ENCODE measurements at regions not wholly inside any gene's neighbourhood (a gene's known extent, or its start where the extent isn't known, plus 50 kb on each side); places are given as distances from the start of the nearest gene placed in this dataset.

- no peaks in the 10 kb centered on the region for H3K9me3 ChIP-seq (replicated peaks; ENCODE audit: control insufficient read depth, insufficient read depth, low read length)
- intact Hi-C loops (cut with micrococcal nuclease; ENCODE audit: unreplicated experiment): no loop called here
- DNase-seq (ENCODE audit: low read depth, low spot score): no peak
- H3K4me3 ChIP-seq: no peak overlapping the region
- no peaks in the 10 kb centered on the region for H3K4me1 ChIP-seq (ENCODE audit: control insufficient read depth, insufficient read depth, low read length)
- H3K4me2 ChIP-seq (ENCODE audit: control insufficient read depth, insufficient read depth): no peak overlapping the region
- no peak for FAIRE-seq
- H3K27me3 ChIP-seq (replicated peaks in 1 of 2; ENCODE audit: control insufficient read depth in 2 of 2, insufficient read depth in 2 of 2, low read length in 1 of 2): no peaks in the 10 kb centered on the region
- H4K20me1 ChIP-seq (ENCODE audit: control insufficient read depth, insufficient read depth): no peaks in the 10 kb centered on the region
- POLR2A ChIA-PET: no interaction called here
- no peak overlapping the region for H3K27ac ChIP-seq (ENCODE audit: control insufficient read depth, insufficient read depth)
- no peaks in the 10 kb centered on the region for H3K36me3 ChIP-seq (ENCODE audit: control insufficient read depth in 2 of 2, insufficient read depth in 2 of 2, low read length in 1 of 2)
- in situ Hi-C loops (cut with MboI): no loop called here
- no TSS peak for BruUV-seq (replicated peaks)
- TF ChIP-seq CUX1 (IDR thresholded peaks at IDR 0.05; ENCODE audit: insufficient replicate concordance, low read depth, low read length) (no peak), EED (IDR thresholded peaks at IDR 0.05; ENCODE audit: low read depth) (no peak), ATF2 (IDR thresholded peaks at IDR 0.05; ENCODE audit: low read length) (no peak)
- H2AFZ ChIP-seq (ENCODE audit: control insufficient read depth, low read depth, low read length): no peak overlapping the region
- WGBS (ENCODE audit: insufficient coverage, insufficient replicate concordance, low lambda C conversion rate, missing lambda C conversion rate): 63% methylated on average over 3 of the region's 3 CpGs
- CTCF ChIA-PET: interaction anchor here (0.5 kb wide), 1 partner anchor 842 kb away, joined by 3 read pairs; no protein-coding TSS in a partner anchor
- no peak overlapping the region for H3K9ac ChIP-seq (ENCODE audit: control insufficient read depth, insufficient read depth, low read length)
- SMC1A ChIA-PET (ENCODE audit: uncharacterized antibody, unreplicated experiment): no interaction called here
- RAD21 ChIA-PET (ENCODE audit: unreplicated experiment): interaction anchor here (0.6 kb wide), 1 partner anchor 425 kb away, joined by 3 read pairs; no protein-coding TSS in a partner anchor
- H3K79me2 ChIP-seq (ENCODE audit: control insufficient read depth, insufficient read depth, low read length): no peaks in the 10 kb centered on the region
- no peak for ATAC-seq
Measured at GRCh38 chr13:74794582-74794981, 660.4 kb upstream of the KLF12 start.
